ENCODE measurements at regions not wholly inside any gene's neighbourhood (a gene's known extent, or its start where the extent isn't known, plus 50 kb on each side); places are given as distances from the start of the nearest gene placed in this dataset.

DNA sequence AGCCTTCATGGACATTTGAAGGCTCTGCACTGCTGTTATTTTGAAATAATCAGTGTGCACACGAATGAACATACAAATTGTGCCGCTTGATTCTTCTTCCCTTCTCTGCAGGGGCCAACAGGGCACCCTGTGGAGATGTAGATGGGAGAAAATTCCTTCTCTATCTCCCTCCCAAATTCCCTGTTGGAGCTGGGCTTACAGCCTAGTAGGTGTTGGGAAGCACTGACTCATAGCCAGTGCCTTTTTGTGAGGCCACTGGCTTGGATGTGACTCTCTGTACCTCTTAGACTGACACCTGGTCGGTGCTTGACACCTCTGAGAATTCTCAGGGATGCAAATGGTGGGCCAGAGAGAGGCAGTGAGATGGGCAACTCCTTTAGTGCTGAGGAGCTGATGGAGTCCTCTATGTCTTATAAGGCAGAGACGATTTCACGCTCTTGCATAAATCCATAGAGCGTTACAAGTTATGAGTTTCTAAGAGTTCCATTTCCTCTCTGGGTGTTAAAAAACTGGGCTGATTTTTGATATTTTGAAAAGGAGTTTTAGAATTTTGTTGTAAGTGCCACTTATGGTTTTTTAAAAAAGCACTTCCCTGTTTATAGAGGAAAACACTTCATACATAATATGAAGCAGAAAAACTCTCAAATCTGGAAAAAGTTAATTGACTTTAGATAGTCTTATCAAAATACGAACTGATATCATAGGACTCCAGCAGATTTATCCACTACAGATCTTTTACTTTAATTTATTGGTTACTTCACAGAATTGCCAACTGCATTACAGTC is 89.8 kb upstream of the MAP3K7 start:
- TF ChIP-seq POLR2AphosphoS5 (IDR thresholded peaks at IDR 0.05) = no peak
- TF ChIP-seq, protein P1, sequence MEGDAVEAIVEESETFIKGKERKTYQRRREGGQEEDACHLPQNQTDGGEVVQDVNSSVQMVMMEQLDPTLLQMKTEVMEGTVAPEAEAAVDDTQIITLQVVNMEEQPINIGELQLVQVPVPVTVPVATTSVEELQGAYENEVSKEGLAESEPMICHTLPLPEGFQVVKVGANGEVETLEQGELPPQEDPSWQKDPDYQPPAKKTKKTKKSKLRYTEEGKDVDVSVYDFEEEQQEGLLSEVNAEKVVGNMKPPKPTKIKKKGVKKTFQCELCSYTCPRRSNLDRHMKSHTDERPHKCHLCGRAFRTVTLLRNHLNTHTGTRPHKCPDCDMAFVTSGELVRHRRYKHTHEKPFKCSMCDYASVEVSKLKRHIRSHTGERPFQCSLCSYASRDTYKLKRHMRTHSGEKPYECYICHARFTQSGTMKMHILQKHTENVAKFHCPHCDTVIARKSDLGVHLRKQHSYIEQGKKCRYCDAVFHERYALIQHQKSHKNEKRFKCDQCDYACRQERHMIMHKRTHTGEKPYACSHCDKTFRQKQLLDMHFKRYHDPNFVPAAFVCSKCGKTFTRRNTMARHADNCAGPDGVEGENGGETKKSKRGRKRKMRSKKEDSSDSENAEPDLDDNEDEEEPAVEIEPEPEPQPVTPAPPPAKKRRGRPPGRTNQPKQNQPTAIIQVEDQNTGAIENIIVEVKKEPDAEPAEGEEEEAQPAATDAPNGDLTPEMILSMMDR (IDR thresholded peaks at IDR 0.05) = no peak

Data from upper lobe of left lung (tissue), 4 donors.